ENCODE measurements at regions not wholly inside any gene's neighbourhood (a gene's known extent, or its start where the extent isn't known, plus 50 kb on each side); places are given as distances from the start of the nearest gene placed in this dataset.
A peak's percentile ranks its signal among the peaks of the same experiment; 100 is the strongest.

DNA sequence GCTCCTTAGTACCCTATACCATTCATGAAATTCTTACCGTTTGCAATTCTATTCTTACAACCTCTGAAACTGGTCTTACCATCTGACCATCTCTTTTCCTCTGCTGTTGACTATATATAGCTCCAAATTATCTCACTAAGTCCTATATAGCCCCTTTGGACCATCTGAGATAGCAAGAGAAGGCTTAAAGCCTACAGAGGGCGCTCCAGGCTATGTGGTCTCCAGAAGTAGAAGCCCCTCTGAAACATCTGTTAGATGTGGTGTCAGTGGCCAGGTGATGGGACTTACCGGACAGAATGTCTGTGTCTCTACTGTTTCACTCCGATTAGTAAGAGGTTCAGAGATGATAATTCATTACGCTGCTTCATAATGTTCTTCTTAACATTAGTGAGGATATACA lies 140.7 kb upstream of the BMP2 start:
- Histone ChIP-seq H3K27ac (ENCODE audit: low read depth in 2 of 2, low read length in 2 of 2) (no peak overlapping the region), H3K27me3 (ENCODE audit: control insufficient read depth, insufficient read depth, low read length) (no peaks in the 10 kb centered on the region), H3K4me1 (ENCODE audit: control insufficient read depth in 2 of 3, insufficient read depth in 2 of 3, low read depth in 1 of 3, low read length in 3 of 3) (peaks cover 0 to 4% (median 0%) of the 10 kb centered on the region in 3 donors), H3K9ac (ENCODE audit: low read length in 3 of 3) (no peak overlapping the region), H3K4me3 (ENCODE audit: low read length in 3 of 3) (no peak overlapping the region), H3K9me3 (ENCODE audit: control insufficient read depth in 2 of 3, insufficient read depth in 1 of 3, low read length in 3 of 3) (no peaks in the 10 kb centered on the region), H3K36me3 (ENCODE audit: control insufficient read depth in 2 of 3, insufficient read depth in 3 of 3, low read length in 3 of 3) (no peaks in the 10 kb centered on the region)
- FAIRE-seq: no peak
- TF ChIP-seq, protein P1, sequence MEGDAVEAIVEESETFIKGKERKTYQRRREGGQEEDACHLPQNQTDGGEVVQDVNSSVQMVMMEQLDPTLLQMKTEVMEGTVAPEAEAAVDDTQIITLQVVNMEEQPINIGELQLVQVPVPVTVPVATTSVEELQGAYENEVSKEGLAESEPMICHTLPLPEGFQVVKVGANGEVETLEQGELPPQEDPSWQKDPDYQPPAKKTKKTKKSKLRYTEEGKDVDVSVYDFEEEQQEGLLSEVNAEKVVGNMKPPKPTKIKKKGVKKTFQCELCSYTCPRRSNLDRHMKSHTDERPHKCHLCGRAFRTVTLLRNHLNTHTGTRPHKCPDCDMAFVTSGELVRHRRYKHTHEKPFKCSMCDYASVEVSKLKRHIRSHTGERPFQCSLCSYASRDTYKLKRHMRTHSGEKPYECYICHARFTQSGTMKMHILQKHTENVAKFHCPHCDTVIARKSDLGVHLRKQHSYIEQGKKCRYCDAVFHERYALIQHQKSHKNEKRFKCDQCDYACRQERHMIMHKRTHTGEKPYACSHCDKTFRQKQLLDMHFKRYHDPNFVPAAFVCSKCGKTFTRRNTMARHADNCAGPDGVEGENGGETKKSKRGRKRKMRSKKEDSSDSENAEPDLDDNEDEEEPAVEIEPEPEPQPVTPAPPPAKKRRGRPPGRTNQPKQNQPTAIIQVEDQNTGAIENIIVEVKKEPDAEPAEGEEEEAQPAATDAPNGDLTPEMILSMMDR (IDR thresholded peaks at IDR 0.05; ENCODE audit: borderline replicate concordance, extremely low read depth, insufficient read depth): no peak
- no peak for DNase-seq
- intact Hi-C loops (cut with DNase I): no loop called here

DNA sequence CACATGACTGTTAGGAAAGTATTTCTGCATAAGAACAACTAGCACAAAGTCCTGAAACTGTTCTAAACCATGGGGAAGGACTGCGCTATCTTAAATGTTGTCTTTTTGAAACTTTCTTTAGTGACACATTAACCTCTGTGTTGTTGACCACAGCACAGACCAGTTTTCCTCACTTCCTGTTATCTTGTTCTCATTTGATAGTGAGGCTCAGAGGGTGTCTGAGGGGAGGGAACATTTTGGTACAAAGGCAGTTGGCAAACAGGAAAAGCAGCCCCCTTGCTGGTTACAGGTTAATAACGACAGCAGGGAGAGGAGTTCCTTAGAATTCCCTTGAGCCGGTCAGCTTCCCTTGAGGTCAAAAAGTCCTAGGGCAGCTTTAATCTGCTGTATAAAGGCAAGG lies 143.5 kb upstream of the BMP2 start:
- H3K4me3 ChIP-seq (ENCODE audit: low read length in 3 of 3): peak overlapping the region in 1 of 3 donors; percentile 9
- no peak overlapping the region for H3K27ac ChIP-seq (ENCODE audit: low read depth in 2 of 2, low read length in 2 of 2)
- TF ChIP-seq, protein P1 (IDR thresholded peaks at IDR 0.05; ENCODE audit: borderline replicate concordance, extremely low read depth, insufficient read depth): no peak
- H3K36me3 ChIP-seq (ENCODE audit: control insufficient read depth in 2 of 3, insufficient read depth in 3 of 3, low read length in 3 of 3): no peaks in the 10 kb centered on the region
- H3K9me3 ChIP-seq (ENCODE audit: control insufficient read depth in 2 of 3, insufficient read depth in 1 of 3, low read length in 3 of 3): no peaks in the 10 kb centered on the region
- no peaks in the 10 kb centered on the region for H3K27me3 ChIP-seq (ENCODE audit: control insufficient read depth, insufficient read depth, low read length)
- peaks cover 0 to 4% (median 0%) of the 10 kb centered on the region in 3 donors for H3K4me1 ChIP-seq (ENCODE audit: control insufficient read depth in 2 of 3, insufficient read depth in 2 of 3, low read depth in 1 of 3, low read length in 3 of 3)
- no peak overlapping the region for H3K9ac ChIP-seq (ENCODE audit: low read length in 3 of 3)
- DNase-seq (peak in 3 of 5 donors; percentile 20 to 34 (median 27)), FAIRE-seq (no peak)
- intact Hi-C loops (cut with DNase I): no loop called here

DNA sequence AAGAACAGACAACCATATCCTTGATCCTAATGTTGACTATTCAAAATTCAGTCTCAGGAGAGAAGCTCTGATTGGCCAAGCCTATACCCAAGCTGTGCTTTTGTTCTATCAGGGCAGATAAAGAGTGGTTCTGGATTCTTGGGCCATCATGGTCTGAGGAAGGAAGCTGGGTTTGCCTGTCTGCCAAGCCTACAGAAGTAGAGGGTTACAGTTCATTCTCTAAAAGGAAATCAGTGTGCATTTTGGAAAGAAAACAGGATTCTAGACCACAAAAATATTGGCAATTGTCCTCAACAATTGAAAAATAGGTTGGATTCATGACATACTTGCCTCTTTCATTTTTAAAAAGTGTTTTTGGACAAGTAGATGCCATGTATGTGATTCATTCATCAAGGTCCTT lies 145.4 kb upstream of the BMP2 start:
- no peaks in the 10 kb centered on the region for H3K9me3 ChIP-seq (ENCODE audit: control insufficient read depth in 2 of 3, insufficient read depth in 1 of 3, low read length in 3 of 3)
- FAIRE-seq: no peak
- H3K27ac ChIP-seq (ENCODE audit: low read depth in 2 of 2, low read length in 2 of 2): no peak overlapping the region

More for the DNA sequence above, 145.4 kb upstream of the BMP2 start:
- H3K36me3 ChIP-seq (ENCODE audit: control insufficient read depth in 2 of 3, insufficient read depth in 3 of 3, low read length in 3 of 3): no peaks in the 10 kb centered on the region
- H3K4me1 ChIP-seq (ENCODE audit: control insufficient read depth in 2 of 3, insufficient read depth in 2 of 3, low read depth in 1 of 3, low read length in 3 of 3): peaks cover 0 to 4% (median 0%) of the 10 kb centered on the region in 3 donors
- DNase-seq: no peak
- H3K27me3 ChIP-seq (ENCODE audit: control insufficient read depth, insufficient read depth, low read length): no peaks in the 10 kb centered on the region
- no peak overlapping the region for H3K4me3 ChIP-seq (ENCODE audit: low read length in 3 of 3)
- TF ChIP-seq, protein P1 (IDR thresholded peaks at IDR 0.05; ENCODE audit: borderline replicate concordance, extremely low read depth, insufficient read depth): no peak
- intact Hi-C loops (cut with DNase I): no loop called here
- H3K9ac ChIP-seq (ENCODE audit: low read length in 3 of 3): no peak overlapping the region
